ENCODE measurements at regions not wholly inside any gene's neighbourhood (a gene's known extent, or its start where the extent isn't known, plus 50 kb on each side); places are given as distances from the start of the nearest gene placed in this dataset.

DNA sequence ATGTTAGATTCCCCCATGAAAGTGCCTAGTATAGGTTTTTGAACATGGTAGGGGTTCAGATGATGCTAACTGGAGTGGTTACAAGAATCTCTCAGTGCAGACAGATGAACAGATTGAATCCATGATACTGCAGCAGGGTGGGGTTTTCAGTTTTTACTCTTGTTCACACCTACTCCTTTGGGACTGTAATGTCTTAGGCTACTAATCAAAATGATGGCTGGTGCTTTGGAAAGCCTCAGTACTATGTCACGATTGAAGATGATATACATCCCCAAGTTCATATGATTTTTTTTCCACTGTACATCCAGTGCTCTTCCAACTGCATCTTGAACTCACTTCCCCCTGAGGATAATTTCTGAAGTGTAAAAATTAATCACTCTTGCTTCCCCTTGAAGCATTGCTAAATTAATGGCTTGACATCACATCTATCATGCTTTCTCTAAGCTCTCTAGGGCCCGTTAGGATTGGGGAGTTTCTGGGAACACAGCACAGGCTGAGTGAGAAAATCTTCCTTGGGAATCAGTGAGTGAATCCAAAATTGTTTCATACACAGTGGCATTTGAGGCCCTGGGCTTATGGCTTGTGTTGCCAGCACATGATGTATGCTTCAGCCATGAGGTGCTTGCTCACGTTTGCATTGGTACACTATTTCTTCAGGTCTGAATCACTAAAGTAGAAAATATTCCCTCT lies 115.0 kb upstream of the TPRG1 start:
- Histone ChIP-seq H3K4me3 (ENCODE audit: low read length) (no peak overlapping the region), H3K27me3 (ENCODE audit: control insufficient read depth, insufficient read depth, low read length) (no peaks in the 10 kb centered on the region), H3K27ac (ENCODE audit: low read length) (no peak overlapping the region), H3K4me1 (ENCODE audit: control insufficient read depth, insufficient read depth, low read length) (no peaks in the 10 kb centered on the region), H3K9me3 (ENCODE audit: control insufficient read depth, insufficient read depth, low read length) (no peaks in the 10 kb centered on the region), H3K36me3 (ENCODE audit: control insufficient read depth, insufficient read depth, low read length) (no peaks in the 10 kb centered on the region)
- Mint-ChIP-seq H3K9me3 (no peaks in the 10 kb centered on the region), H3K4me1 (no peaks in the 10 kb centered on the region), H3K27ac (no peak overlapping the region), H3K36me3 (no peaks in the 10 kb centered on the region), H3K27me3 (ENCODE audit: low read depth in 2 of 2) (peaks cover 25 to 31% of the 10 kb centered on the region in 2 donors), H3K4me3 (no peak overlapping the region)
- WGBS (ENCODE audit: insufficient coverage), result 93% methylated on average over 3 of the region's 3 CpGs
- intact Hi-C loops (cut with micrococcal nuclease), result no loop called here
- DNase-seq, result no peak
- TF ChIP-seq, protein P1, sequence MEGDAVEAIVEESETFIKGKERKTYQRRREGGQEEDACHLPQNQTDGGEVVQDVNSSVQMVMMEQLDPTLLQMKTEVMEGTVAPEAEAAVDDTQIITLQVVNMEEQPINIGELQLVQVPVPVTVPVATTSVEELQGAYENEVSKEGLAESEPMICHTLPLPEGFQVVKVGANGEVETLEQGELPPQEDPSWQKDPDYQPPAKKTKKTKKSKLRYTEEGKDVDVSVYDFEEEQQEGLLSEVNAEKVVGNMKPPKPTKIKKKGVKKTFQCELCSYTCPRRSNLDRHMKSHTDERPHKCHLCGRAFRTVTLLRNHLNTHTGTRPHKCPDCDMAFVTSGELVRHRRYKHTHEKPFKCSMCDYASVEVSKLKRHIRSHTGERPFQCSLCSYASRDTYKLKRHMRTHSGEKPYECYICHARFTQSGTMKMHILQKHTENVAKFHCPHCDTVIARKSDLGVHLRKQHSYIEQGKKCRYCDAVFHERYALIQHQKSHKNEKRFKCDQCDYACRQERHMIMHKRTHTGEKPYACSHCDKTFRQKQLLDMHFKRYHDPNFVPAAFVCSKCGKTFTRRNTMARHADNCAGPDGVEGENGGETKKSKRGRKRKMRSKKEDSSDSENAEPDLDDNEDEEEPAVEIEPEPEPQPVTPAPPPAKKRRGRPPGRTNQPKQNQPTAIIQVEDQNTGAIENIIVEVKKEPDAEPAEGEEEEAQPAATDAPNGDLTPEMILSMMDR (IDR thresholded peaks at IDR 0.05), result no peak
- no peak for ATAC-seq

DNA sequence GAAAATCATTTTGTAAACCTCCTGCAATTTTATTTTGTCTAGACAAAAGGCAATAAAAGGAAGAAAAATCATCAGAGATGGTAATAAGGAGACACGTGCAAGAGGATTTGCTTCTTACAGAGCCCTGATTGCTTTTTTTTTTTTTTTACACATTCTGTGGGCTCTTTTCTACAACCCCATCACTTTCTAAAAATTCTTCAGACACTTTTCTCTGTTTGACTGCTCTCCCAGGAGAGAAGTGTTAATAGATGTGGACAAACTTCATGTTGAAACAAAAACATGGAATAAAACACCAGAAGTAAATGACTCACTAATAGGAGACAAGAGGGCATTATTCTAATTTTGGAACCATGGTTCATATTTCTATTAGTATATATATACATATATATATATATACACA lies 114.4 kb upstream of the TPRG1 start:
- Histone ChIP-seq H3K27me3 (ENCODE audit: control insufficient read depth, insufficient read depth, low read length) (no peaks in the 10 kb centered on the region), H3K4me3 (ENCODE audit: low read length) (no peak overlapping the region), H3K36me3 (ENCODE audit: control insufficient read depth, insufficient read depth, low read length) (no peaks in the 10 kb centered on the region), H3K4me1 (ENCODE audit: control insufficient read depth, insufficient read depth, low read length) (no peaks in the 10 kb centered on the region), H3K27ac (ENCODE audit: low read length) (no peak overlapping the region), H3K9me3 (ENCODE audit: control insufficient read depth, insufficient read depth, low read length) (no peaks in the 10 kb centered on the region)
- H3K4me3 Mint-ChIP-seq, result no peak overlapping the region
- intact Hi-C loops (cut with micrococcal nuclease), result no loop called here
- no peak for DNase-seq
- ATAC-seq, result no peak
- no peak overlapping the region for H3K27ac Mint-ChIP-seq
- 80% methylated on average over 1 of the region's 1 CpG for WGBS (ENCODE audit: insufficient coverage)
- peaks cover 2 to 4% of the 10 kb centered on the region in 2 donors for H3K9me3 Mint-ChIP-seq
- no peaks in the 10 kb centered on the region for H3K4me1 Mint-ChIP-seq
- H3K36me3 Mint-ChIP-seq, result no peaks in the 10 kb centered on the region
- TF ChIP-seq, protein P1 (IDR thresholded peaks at IDR 0.05), result no peak
- H3K27me3 Mint-ChIP-seq (ENCODE audit: low read depth in 2 of 2), result peaks cover 28 to 31% of the 10 kb centered on the region in 2 donors

DNA sequence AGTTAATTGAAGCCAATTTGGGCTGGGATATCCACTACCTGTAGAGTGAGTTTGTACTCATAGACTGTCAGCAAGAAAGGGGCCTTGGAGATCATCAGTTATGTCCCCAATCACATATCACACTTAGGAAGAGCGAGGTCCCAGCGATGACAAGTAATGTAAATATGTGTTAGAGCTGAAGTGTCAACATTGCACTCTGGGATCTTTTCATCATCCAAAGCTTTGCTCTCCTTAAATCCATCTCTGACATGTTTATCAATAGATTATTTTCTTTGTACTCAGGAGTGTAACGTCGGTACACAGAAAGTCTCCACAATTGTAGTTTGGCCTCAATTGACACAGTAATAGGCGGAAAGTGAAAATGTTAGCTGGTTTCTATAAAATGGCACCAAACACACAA lies 113.7 kb upstream of the TPRG1 start:
- Histone ChIP-seq H3K4me1 (ENCODE audit: control insufficient read depth, insufficient read depth, low read length) (no peaks in the 10 kb centered on the region), H3K27me3 (ENCODE audit: control insufficient read depth, insufficient read depth, low read length) (no peaks in the 10 kb centered on the region), H3K9me3 (ENCODE audit: control insufficient read depth, insufficient read depth, low read length) (no peaks in the 10 kb centered on the region), H3K27ac (ENCODE audit: low read length) (no peak overlapping the region), H3K36me3 (ENCODE audit: control insufficient read depth, insufficient read depth, low read length) (no peaks in the 10 kb centered on the region), H3K4me3 (ENCODE audit: low read length) (no peak overlapping the region)
- Mint-ChIP-seq H3K9me3 (peaks cover 2 to 7% of the 10 kb centered on the region in 2 donors), H3K27ac (no peak overlapping the region), H3K4me3 (no peak overlapping the region), H3K27me3 (ENCODE audit: low read depth in 2 of 2) (peaks cover 31 to 34% of the 10 kb centered on the region in 2 donors), H3K36me3 (peaks cover 2% of the 10 kb centered on the region), H3K4me1 (no peaks in the 10 kb centered on the region)
- ATAC-seq (no peak), DNase-seq (no peak)
- TF ChIP-seq, protein P1 (IDR thresholded peaks at IDR 0.05), result no peak
- WGBS (ENCODE audit: insufficient coverage), result 94% methylated on average over 3 of the region's 5 CpGs
- intact Hi-C loops (cut with micrococcal nuclease), result no loop called here

- no peak for ATAC-seq
Measured at GRCh38 chr3:189070965-189071364, 100.8 kb upstream of the TPRG1 start.

More at GRCh38 chr3:189070965-189071364, 100.8 kb upstream of the TPRG1 start:
- Mint-ChIP-seq H3K27me3 (ENCODE audit: low read depth in 2 of 2) (peaks cover 17 to 24% of the 10 kb centered on the region in 2 donors), H3K4me3 (no peak overlapping the region), H3K27ac (no peak overlapping the region), H3K9me3 (no peaks in the 10 kb centered on the region), H3K4me1 (no peaks in the 10 kb centered on the region), H3K36me3 (no peaks in the 10 kb centered on the region)
- H3K4me3 ChIP-seq (ENCODE audit: low read length), result no peak overlapping the region
- no peaks in the 10 kb centered on the region for H3K9me3 ChIP-seq (ENCODE audit: control insufficient read depth, insufficient read depth, low read length)
- intact Hi-C loops (cut with micrococcal nuclease), result no loop called here
- no peaks in the 10 kb centered on the region for H3K27me3 ChIP-seq (ENCODE audit: control insufficient read depth, insufficient read depth, low read length)
- no peaks in the 10 kb centered on the region for H3K4me1 ChIP-seq (ENCODE audit: control insufficient read depth, insufficient read depth, low read length)
- TF ChIP-seq, protein P1 (IDR thresholded peaks at IDR 0.05), result no peak
- DNase-seq, result no peak
- no peaks in the 10 kb centered on the region for H3K36me3 ChIP-seq (ENCODE audit: control insufficient read depth, insufficient read depth, low read length)
- no peak overlapping the region for H3K27ac ChIP-seq (ENCODE audit: low read length)

Measured in natural killer cell (primary cell).